GM23338 (cell line): ENCODE measurements at regions not wholly inside any gene's neighbourhood (a gene's known extent, or its start where the extent isn't known, plus 50 kb on each side); places are given as distances from the start of the nearest gene placed in this dataset.

Experiments
- ATAC-seq: fragments of 200-7000 bp; cut with Tn5 transposase; 3 replicates; pipeline ENCODE4 v1.9.1; 2020
- DNase-seq: peaks from one replicate; pipeline ENCODE4 v3.0.0-alpha.2; 2015; ENCODE audit warnings: low spot score
- H2AFZ ChIP-seq: fragments of 200-600 bp; sonication (generic); 2 replicates; pipeline ENCODE4 v1.8.0; 2016; ENCODE audit warnings: antibody characterized with exemption, mild to moderate bottlenecking, moderate library complexity
- H3F3A ChIP-seq: fragments of 200-600 bp; sonication (generic); replicated peaks from 2 replicates; pipeline ENCODE4 v1.8.0; 2017; ENCODE audit warnings: antibody characterized with exemption, mixed run types, low read depth
- H3K27ac ChIP-seq: fragments of 200-600 bp; sonication (generic); 2 replicates; pipeline ENCODE4 v1.6.1; 2016; ENCODE audit warnings: low read depth
- H3K27me3 ChIP-seq: fragments of 200-600 bp; sonication (generic); 2 replicates; pipeline ENCODE4 v1.8.0; 2016; ENCODE audit warnings: mild to moderate bottlenecking, mixed run types, moderate library complexity; ENCODE audit not compliant: insufficient read depth
- H3K36me3 ChIP-seq: fragments of 200-600 bp; sonication (generic); 2 replicates; pipeline ENCODE4 v1.8.0; 2016; ENCODE audit warnings: mild to moderate bottlenecking; ENCODE audit not compliant: insufficient read depth
- H3K4me1 ChIP-seq: fragments of 200-600 bp; sonication (generic); 2 replicates; pipeline ENCODE4 v1.8.0; 2016; ENCODE audit warnings: mild to moderate bottlenecking, moderate library complexity; ENCODE audit not compliant: insufficient read depth
- H3K4me2 ChIP-seq: fragments of 200-600 bp; sonication (generic); 2 replicates; pipeline ENCODE4 v1.7.1; 2017; ENCODE audit warnings: mixed run types
- H3K4me3 ChIP-seq: fragments of 200-600 bp; sonication (generic); 2 replicates; pipeline ENCODE4 v1.6.1; 2016; ENCODE audit warnings: mixed run types
- H3K79me2 ChIP-seq: fragments of 200-600 bp; sonication (generic); replicated peaks from 2 replicates; pipeline ENCODE4 v1.8.0; 2017; ENCODE audit warnings: mild to moderate bottlenecking; ENCODE audit not compliant: insufficient read depth
- H3K9me2 ChIP-seq: fragments of 200-600 bp; sonication (generic); 2 replicates; pipeline ENCODE4 v1.8.0; 2017; ENCODE audit not compliant: insufficient read depth
- H4K20me1 ChIP-seq: fragments of 200-600 bp; sonication (generic); replicated peaks from 2 replicates; pipeline ENCODE4 v1.8.0; 2017; ENCODE audit warnings: mild to moderate bottlenecking; ENCODE audit not compliant: insufficient read depth
- H3K27ac Mint-ChIP-seq: 2 replicates; pipeline ENCODE4 v1.8.0; 2020; ENCODE audit warnings: inconsistent platforms, mild to moderate bottlenecking, moderate library complexity, mixed read lengths
- H3K27me3 Mint-ChIP-seq: 3 replicates; pipeline ENCODE4 v1.8.0; 2022; ENCODE audit warnings: low read depth, mild to moderate bottlenecking, moderate library complexity, mixed read lengths, inconsistent platforms; ENCODE audit not compliant: insufficient read depth, poor library complexity
- H3K36me3 Mint-ChIP-seq: 3 replicates; pipeline ENCODE4 v1.8.0; 2021; ENCODE audit warnings: low read depth, mild to moderate bottlenecking, inconsistent platforms, moderate library complexity, mixed read lengths
- H3K4me1 Mint-ChIP-seq: 3 replicates; pipeline ENCODE4 v1.8.0; 2020; ENCODE audit warnings: mild to moderate bottlenecking, inconsistent platforms, mixed read lengths
- H3K4me3 Mint-ChIP-seq: 3 replicates; pipeline ENCODE4 v1.8.0; 2021; ENCODE audit warnings: moderate library complexity, mild to moderate bottlenecking, inconsistent platforms, mixed read lengths
- H3K9me3 Mint-ChIP-seq: 3 replicates; pipeline ENCODE4 v1.8.0; 2020; ENCODE audit warnings: moderate library complexity, mild to moderate bottlenecking, inconsistent platforms, mixed read lengths
- CREB1 ChIP-seq: fragments of 250-450 bp; sonication (Bioruptor Pico); IDR thresholded peaks from 2 replicates; pipeline ENCODE4 v1.5.0; 2020; ENCODE audit warnings: low read depth, mild to moderate bottlenecking, moderate library complexity
- EZH2 ChIP-seq: fragments of 200-600 bp; sonication (generic); IDR thresholded peaks from one replicate; pipeline ENCODE4 v1.8.0; 2017; ENCODE audit warnings: antibody characterized with exemption, mild to moderate bottlenecking, low read depth; ENCODE audit not compliant: unreplicated experiment
- NANOG ChIP-seq: IDR thresholded peaks from 2 replicates; pipeline ENCODE4 v1.6.1; 2016; ENCODE audit warnings: antibody characterized with exemption, borderline replicate concordance
- POLR2AphosphoS5 ChIP-seq: IDR thresholded peaks from 2 replicates; pipeline ENCODE4 v1.6.1; 2016; ENCODE audit warnings: antibody characterized with exemption, low read depth
- ZNF462 ChIP-seq: fragments of 250-450 bp; sonication (Bioruptor Pico); IDR thresholded peaks from 2 replicates; pipeline ENCODE4 v1.5.0; 2020; ENCODE audit warnings: mild to moderate bottlenecking, moderate library complexity

DNA sequence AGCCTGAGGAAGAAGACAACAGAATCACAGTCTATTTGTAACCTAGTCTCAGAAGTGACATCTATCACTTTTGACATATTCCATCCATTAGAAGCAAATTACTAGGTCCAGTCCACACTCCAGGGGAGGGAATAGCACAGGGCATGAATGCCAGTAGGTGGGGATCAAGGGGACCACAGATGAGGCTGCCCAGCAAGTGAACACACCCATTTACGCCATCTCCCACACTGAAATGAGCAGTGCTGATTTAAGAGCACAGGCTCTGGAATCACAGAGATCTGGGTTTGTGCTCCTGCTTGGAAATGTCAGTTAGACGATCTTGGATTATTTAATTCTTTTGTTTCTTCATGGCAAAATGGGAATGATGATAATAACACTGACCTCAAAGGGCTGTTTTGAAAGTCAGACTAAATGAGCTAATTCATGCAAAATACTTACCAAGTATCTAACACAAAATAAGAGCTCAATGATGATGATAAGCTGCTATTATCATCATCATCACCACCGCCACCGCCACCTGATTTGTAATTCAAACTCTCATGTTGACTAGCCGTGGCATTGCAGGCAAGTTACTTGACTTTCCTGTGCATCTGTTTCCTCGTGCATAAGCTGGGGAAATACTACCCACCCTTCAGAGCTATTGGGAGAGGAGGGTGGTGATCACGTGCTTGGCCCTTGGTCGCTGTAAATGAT is 138.9 kb upstream of the KLF14 start (continued):
- no peak for TF ChIP-seq EZH2
- TF ChIP-seq ZNF462 (CRISPR knock-in tag) = no peak
- no peak for TF ChIP-seq POLR2AphosphoS5
- TF ChIP-seq CREB1 (CRISPR knock-in tag) = no peak

DNA sequence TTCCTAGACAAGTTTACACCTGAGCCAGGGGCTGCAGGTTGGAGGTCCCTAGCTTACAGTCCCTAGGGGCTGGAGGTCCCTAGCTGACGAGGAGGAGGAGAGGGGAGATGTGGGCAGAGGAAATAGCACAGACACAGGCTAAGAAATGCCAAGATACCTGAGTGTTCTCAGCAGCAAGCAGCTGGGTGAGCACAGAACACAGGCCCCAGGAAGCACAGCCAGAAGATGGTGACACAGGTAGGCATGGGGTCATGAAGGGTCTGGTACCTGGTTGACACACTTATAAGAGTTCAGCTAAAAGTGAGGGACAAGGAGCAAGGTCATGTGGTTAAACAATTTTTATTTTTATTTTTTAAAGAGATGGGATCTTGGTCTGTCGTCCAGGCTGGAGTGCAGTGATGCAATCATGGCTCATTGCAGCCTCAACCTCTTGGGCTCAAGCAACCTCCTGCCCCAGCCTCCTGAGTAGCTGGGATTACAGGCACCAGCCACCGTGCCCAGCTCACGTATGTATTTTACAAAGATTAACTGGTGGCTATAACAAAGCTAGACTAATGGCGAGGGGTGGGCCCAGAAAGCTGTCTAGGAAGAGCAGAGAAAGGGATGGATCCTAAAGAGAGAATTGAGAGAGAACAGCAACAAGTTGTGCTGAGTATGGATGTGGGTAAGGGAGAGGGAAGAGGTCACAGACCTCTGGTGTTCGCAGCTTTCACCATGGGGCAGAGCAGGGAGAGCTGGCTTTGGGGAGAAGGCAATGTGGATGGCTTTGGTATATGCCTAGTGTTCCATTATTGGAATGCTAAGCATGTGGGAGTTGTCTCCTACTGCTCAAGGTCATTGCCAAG is 140.3 kb upstream of the KLF14 start:
- Histone ChIP-seq H2AFZ (no peak overlapping the region), H3K4me1 (peaks cover 27% of the 10 kb centered on the region), H3F3A (no peaks in the 10 kb centered on the region), H3K9me2 (no peaks in the 10 kb centered on the region), H3K27me3 (no peaks in the 10 kb centered on the region), H3K4me3 (no peak overlapping the region), H3K36me3 (no peaks in the 10 kb centered on the region), H3K79me2 (no peaks in the 10 kb centered on the region), H3K4me2 (no peak overlapping the region), H3K27ac (no peak overlapping the region; the same call in 1 of the 2 replicates), H4K20me1 (no peaks in the 10 kb centered on the region; the same call in 1 of the 2 replicates)
- H3K27me3 Mint-ChIP-seq = peaks cover 4% of the 10 kb centered on the region
- peaks cover 37% of the 10 kb centered on the region for H3K4me1 Mint-ChIP-seq
- no peaks in the 10 kb centered on the region for H3K36me3 Mint-ChIP-seq
- ATAC-seq (no peak), DNase-seq (no peak)
- H3K9me3 Mint-ChIP-seq = no peaks in the 10 kb centered on the region
- H3K4me3 Mint-ChIP-seq = no peak overlapping the region; the same call in 2 of the 3 replicates
- H3K27ac Mint-ChIP-seq = no peak overlapping the region
- TF ChIP-seq NANOG (no peak), ZNF462 (CRISPR knock-in tag) (no peak)
